HEK293 (cell line): ENCODE measurements at regions not wholly inside any gene's neighbourhood (a gene's known extent, or its start where the extent isn't known, plus 50 kb on each side); places are given as distances from the start of the nearest gene placed in this dataset.

Experiments
- KLF1 ChIP-seq: fragments of 450-650 bp; formaldehyde crosslinking; IDR thresholded peaks from 2 replicates; pipeline ENCODE4 v1.5.1; 2016; ENCODE audit warnings: missing biosample characterization, missing genetic modification characterization
- PRDM1 ChIP-seq: fragments of 450-650 bp; formaldehyde crosslinking; IDR thresholded peaks from 2 replicates; pipeline ENCODE4; 2016; ENCODE audit warnings: missing biosample characterization, missing genetic modification characterization
- TRIM28 ChIP-seq: IDR thresholded peaks from 2 replicates; pipeline ENCODE4 v1.6.1; 2011; ENCODE audit warnings: low read length, control low read depth, borderline replicate concordance
- ZBTB1 ChIP-seq: fragments of 450-650 bp; formaldehyde crosslinking; IDR thresholded peaks from 2 replicates; pipeline ENCODE4 v1.5.1; 2016; ENCODE audit warnings: missing biosample characterization, missing genetic modification characterization
- ZEB2 ChIP-seq: fragments of 450-650 bp; formaldehyde crosslinking; IDR thresholded peaks from 2 replicates; pipeline ENCODE4 v1.5.1; 2016; ENCODE audit warnings: missing biosample characterization, missing genetic modification characterization
- ZNF10 ChIP-seq: fragments of 450-650 bp; formaldehyde crosslinking; IDR thresholded peaks from 2 replicates; pipeline ENCODE4 v1.5.1; 2017; ENCODE audit warnings: missing biosample characterization, missing genetic modification characterization
- ZNF2 ChIP-seq: fragments of 450-650 bp; formaldehyde crosslinking; IDR thresholded peaks from 2 replicates; pipeline ENCODE4 v1.5.1; 2016; ENCODE audit warnings: missing biosample characterization, missing genetic modification characterization
- ZNF302 ChIP-seq: fragments of 450-650 bp; formaldehyde crosslinking; IDR thresholded peaks from 2 replicates; pipeline ENCODE4 v1.5.1; 2016; ENCODE audit warnings: missing biosample characterization, missing genetic modification characterization, low read depth
- ZNF501 ChIP-seq: fragments of 450-650 bp; formaldehyde crosslinking; IDR thresholded peaks from 2 replicates; pipeline ENCODE4 v1.5.1; 2016; ENCODE audit warnings: missing biosample characterization, missing genetic modification characterization
- TF ChIP-seq, protein P1 (sequence below): fragments of 450-650 bp; formaldehyde crosslinking; IDR thresholded peaks from 2 replicates; pipeline ENCODE4 v1.5.1; 2016; ENCODE audit warnings: missing biosample characterization, missing genetic modification characterization
- TF ChIP-seq, protein P2 (sequence below): fragments of 450-650 bp; formaldehyde crosslinking; IDR thresholded peaks from 2 replicates; pipeline ENCODE4 v1.5.1; 2016; ENCODE audit warnings: missing biosample characterization, missing genetic modification characterization
- TF ChIP-seq, protein P3 (sequence below): fragments of 450-650 bp; formaldehyde crosslinking; IDR thresholded peaks from 2 replicates; pipeline ENCODE4 v1.5.1; 2017; ENCODE audit warnings: missing biosample characterization, missing genetic modification characterization
- TF ChIP-seq, protein P4 (sequence below): fragments of 450-650 bp; formaldehyde crosslinking; IDR thresholded peaks from 2 replicates; pipeline ENCODE4 v1.5.1; 2016; ENCODE audit warnings: missing biosample characterization, missing genetic modification characterization
- TF ChIP-seq, protein P5 (sequence below): fragments of 450-650 bp; formaldehyde crosslinking; IDR thresholded peaks from 2 replicates; pipeline ENCODE4 v1.5.1; 2016; ENCODE audit warnings: missing biosample characterization, missing genetic modification characterization

DNA sequence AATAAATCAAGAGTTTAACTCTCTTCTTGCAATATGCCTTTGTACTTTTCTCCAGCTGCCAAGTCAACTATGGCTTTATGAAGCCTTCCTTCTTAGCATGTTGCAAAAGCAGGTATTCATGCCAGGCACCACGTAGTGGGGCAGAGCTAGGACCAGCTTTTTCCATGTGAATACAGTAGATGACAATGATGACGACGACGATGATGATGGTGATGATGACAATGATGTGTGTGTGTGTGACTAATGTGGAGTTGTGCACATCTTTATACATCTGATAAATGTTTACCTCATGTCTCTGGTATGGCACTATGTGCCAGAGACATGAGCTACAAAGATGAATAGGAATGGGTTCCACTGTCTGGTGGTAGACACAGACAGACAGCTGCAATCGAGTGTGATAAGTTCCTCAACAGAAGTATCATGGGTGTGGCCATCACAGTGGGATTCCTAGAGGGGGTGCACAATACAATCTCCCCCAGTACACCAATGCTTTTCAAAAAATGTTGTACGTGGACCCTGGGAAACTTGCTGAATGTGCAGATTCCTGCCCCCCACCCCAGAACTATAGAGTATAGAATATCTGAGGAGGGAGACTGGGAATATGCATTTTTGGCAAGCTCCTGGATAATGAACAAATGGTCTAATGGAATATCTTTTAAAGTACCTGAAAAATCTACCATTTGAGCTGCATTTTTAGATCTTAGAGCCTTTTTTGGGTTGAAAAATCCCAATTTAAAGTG is 183.4 kb downstream of the ABCC12 start:
- TF ChIP-seq, protein P1, sequence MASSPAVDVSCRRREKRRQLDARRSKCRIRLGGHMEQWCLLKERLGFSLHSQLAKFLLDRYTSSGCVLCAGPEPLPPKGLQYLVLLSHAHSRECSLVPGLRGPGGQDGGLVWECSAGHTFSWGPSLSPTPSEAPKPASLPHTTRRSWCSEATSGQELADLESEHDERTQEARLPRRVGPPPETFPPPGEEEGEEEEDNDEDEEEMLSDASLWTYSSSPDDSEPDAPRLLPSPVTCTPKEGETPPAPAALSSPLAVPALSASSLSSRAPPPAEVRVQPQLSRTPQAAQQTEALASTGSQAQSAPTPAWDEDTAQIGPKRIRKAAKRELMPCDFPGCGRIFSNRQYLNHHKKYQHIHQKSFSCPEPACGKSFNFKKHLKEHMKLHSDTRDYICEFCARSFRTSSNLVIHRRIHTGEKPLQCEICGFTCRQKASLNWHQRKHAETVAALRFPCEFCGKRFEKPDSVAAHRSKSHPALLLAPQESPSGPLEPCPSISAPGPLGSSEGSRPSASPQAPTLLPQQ (tag by site-specific recombination): no peak
- TF ChIP-seq, protein P2, sequence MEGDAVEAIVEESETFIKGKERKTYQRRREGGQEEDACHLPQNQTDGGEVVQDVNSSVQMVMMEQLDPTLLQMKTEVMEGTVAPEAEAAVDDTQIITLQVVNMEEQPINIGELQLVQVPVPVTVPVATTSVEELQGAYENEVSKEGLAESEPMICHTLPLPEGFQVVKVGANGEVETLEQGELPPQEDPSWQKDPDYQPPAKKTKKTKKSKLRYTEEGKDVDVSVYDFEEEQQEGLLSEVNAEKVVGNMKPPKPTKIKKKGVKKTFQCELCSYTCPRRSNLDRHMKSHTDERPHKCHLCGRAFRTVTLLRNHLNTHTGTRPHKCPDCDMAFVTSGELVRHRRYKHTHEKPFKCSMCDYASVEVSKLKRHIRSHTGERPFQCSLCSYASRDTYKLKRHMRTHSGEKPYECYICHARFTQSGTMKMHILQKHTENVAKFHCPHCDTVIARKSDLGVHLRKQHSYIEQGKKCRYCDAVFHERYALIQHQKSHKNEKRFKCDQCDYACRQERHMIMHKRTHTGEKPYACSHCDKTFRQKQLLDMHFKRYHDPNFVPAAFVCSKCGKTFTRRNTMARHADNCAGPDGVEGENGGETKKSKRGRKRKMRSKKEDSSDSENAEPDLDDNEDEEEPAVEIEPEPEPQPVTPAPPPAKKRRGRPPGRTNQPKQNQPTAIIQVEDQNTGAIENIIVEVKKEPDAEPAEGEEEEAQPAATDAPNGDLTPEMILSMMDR (tag by site-specific recombination): no peak
- TF ChIP-seq, protein P3, sequence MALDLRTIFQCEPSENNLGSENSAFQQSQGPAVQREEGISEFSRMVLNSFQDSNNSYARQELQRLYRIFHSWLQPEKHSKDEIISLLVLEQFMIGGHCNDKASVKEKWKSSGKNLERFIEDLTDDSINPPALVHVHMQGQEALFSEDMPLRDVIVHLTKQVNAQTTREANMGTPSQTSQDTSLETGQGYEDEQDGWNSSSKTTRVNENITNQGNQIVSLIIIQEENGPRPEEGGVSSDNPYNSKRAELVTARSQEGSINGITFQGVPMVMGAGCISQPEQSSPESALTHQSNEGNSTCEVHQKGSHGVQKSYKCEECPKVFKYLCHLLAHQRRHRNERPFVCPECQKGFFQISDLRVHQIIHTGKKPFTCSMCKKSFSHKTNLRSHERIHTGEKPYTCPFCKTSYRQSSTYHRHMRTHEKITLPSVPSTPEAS: no peak
- TF ChIP-seq, protein P4, sequence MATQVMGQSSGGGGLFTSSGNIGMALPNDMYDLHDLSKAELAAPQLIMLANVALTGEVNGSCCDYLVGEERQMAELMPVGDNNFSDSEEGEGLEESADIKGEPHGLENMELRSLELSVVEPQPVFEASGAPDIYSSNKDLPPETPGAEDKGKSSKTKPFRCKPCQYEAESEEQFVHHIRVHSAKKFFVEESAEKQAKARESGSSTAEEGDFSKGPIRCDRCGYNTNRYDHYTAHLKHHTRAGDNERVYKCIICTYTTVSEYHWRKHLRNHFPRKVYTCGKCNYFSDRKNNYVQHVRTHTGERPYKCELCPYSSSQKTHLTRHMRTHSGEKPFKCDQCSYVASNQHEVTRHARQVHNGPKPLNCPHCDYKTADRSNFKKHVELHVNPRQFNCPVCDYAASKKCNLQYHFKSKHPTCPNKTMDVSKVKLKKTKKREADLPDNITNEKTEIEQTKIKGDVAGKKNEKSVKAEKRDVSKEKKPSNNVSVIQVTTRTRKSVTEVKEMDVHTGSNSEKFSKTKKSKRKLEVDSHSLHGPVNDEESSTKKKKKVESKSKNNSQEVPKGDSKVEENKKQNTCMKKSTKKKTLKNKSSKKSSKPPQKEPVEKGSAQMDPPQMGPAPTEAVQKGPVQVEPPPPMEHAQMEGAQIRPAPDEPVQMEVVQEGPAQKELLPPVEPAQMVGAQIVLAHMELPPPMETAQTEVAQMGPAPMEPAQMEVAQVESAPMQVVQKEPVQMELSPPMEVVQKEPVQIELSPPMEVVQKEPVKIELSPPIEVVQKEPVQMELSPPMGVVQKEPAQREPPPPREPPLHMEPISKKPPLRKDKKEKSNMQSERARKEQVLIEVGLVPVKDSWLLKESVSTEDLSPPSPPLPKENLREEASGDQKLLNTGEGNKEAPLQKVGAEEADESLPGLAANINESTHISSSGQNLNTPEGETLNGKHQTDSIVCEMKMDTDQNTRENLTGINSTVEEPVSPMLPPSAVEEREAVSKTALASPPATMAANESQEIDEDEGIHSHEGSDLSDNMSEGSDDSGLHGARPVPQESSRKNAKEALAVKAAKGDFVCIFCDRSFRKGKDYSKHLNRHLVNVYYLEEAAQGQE (tag by site-specific recombination): no peak
- TF ChIP-seq ZNF501 (tag by site-specific recombination) (no peak), ZNF10 (no peak), KLF1 (no peak), ZEB2 (tag by site-specific recombination) (no peak), TRIM28 (no peak), PRDM1 (tag by site-specific recombination) (no peak), ZNF302 (tag by site-specific recombination) (no peak), ZNF2 (tag by site-specific recombination) (no peak), ZBTB1 (tag by site-specific recombination) (no peak)
- TF ChIP-seq, protein P5, sequence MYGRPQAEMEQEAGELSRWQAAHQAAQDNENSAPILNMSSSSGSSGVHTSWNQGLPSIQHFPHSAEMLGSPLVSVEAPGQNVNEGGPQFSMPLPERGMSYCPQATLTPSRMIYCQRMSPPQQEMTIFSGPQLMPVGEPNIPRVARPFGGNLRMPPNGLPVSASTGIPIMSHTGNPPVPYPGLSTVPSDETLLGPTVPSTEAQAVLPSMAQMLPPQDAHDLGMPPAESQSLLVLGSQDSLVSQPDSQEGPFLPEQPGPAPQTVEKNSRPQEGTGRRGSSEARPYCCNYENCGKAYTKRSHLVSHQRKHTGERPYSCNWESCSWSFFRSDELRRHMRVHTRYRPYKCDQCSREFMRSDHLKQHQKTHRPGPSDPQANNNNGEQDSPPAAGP (tag by site-specific recombination): no peak
